ENCODE measurements at regions not wholly inside any gene's neighbourhood (a gene's known extent, or its start where the extent isn't known, plus 50 kb on each side); places are given as distances from the start of the nearest gene placed in this dataset.

DNA sequence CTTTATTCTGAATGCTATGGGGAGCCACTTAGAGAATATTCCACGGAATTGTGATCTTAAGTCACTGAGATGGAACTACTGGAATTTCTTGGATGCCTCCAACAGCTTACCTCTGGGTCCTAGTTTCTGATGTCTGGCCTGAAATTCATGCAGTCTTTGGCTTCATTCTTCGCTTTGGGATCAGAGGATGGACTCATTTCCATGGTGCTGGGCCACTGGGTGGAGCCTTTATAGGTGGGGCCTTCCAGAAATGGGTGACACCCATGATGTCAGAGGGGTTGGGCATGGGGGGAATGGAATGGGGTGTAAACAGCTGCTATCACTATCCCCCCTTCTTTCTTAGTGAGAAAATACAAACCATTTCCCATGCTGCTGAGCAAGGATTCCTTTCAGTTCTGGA, 73.7 kb upstream of the FGGY start:
- dilution Hi-C loops (cut with MboI; ENCODE audit: extremely low pct_ligation_motif_present, low sequenced_read_pairs), result no loop called here
- H3K4me1 ChIP-seq (ENCODE audit: control insufficient read depth, extremely low read depth, insufficient read depth, low read length), result no peaks in the 10 kb centered on the region

DNA sequence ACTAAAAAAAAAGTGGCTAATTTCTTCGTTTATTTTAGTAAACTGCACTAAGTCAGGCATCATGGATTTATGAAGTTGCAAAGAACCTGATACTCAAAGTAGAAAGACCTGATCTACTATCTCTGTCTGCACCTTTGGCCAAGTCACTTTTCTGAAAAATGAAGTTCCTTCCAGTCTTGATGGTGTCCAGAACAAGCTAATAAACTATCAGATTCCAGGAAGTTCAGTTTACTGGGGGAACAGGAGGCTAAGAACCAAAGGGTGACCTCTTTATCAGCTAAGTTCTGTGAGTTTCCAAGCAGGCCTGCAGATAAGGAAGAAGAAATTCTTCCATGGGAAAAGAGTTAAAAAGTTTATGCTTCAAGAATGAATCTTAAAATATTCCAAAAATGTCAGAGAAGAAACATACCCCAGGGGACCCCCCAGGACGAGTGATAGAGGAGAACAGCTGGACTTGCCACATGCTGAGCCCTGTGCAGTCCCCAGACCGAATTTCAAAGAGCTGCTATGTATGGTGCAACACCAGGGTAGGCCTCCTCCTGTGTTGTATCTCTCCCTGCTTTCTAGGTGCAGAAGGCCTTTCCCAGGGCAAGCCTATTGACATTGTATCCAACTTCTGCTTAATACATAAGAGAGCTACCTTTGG, 72.8 kb upstream of the FGGY start:
- no peaks in the 10 kb centered on the region for H3K79me2 ChIP-seq (ENCODE audit: control insufficient read depth, insufficient read depth, low read length)
- H4K20me1 ChIP-seq (ENCODE audit: control insufficient read depth, extremely low read depth, insufficient read depth, low read length), result no peaks in the 10 kb centered on the region
- TF ChIP-seq EZH2 (IDR thresholded peaks at IDR 0.05; ENCODE audit: low read length), result no peak
- TF ChIP-seq, protein P1, sequence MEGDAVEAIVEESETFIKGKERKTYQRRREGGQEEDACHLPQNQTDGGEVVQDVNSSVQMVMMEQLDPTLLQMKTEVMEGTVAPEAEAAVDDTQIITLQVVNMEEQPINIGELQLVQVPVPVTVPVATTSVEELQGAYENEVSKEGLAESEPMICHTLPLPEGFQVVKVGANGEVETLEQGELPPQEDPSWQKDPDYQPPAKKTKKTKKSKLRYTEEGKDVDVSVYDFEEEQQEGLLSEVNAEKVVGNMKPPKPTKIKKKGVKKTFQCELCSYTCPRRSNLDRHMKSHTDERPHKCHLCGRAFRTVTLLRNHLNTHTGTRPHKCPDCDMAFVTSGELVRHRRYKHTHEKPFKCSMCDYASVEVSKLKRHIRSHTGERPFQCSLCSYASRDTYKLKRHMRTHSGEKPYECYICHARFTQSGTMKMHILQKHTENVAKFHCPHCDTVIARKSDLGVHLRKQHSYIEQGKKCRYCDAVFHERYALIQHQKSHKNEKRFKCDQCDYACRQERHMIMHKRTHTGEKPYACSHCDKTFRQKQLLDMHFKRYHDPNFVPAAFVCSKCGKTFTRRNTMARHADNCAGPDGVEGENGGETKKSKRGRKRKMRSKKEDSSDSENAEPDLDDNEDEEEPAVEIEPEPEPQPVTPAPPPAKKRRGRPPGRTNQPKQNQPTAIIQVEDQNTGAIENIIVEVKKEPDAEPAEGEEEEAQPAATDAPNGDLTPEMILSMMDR (optimal IDR thresholded peaks at IDR 0.05 in 1 of 3, IDR thresholded peaks at IDR 0.05 in 1 of 3, conservative IDR thresholded peaks at IDR 0.05 in 1 of 3; ENCODE audit: extremely low read depth in 1 of 3, insufficient read depth in 2 of 3, low read length in 3 of 3), result no peak
- DNase-seq (ENCODE audit: low read depth, low spot score) (no peak), FAIRE-seq (no peak)
- no peak overlapping the region for H3K27ac ChIP-seq (ENCODE audit: control insufficient read depth, insufficient read depth, low read length)
- H3K4me3 ChIP-seq (ENCODE audit: control insufficient read depth in 2 of 3, extremely low read depth in 1 of 3, insufficient read depth in 2 of 3, low read depth in 1 of 3, low read length in 3 of 3), result no peak overlapping the region
- no peaks in the 10 kb centered on the region for H3K27me3 ChIP-seq (ENCODE audit: control insufficient read depth, extremely low read depth, insufficient read depth, low read length)
- no peak overlapping the region for H2AFZ ChIP-seq (ENCODE audit: control insufficient read depth, low read length)
- no peaks in the 10 kb centered on the region for H3K9me1 ChIP-seq (ENCODE audit: control insufficient read depth, extremely low read depth, insufficient read depth, low read length)
- no peak overlapping the region for H3K4me2 ChIP-seq (ENCODE audit: control insufficient read depth, extremely low read depth, insufficient read depth, low read depth, low read length)
- no peaks in the 10 kb centered on the region for H3K9me3 ChIP-seq (ENCODE audit: control insufficient read depth, low read depth, low read length)
- no peaks in the 10 kb centered on the region for H3K4me1 ChIP-seq (ENCODE audit: control insufficient read depth, extremely low read depth, insufficient read depth, low read length)
- H3K9ac ChIP-seq (ENCODE audit: control insufficient read depth, extremely low read depth, insufficient read depth, low read length), result no peak overlapping the region
- no peaks in the 10 kb centered on the region for H3K36me3 ChIP-seq (ENCODE audit: control insufficient read depth in 2 of 2, extremely low read depth in 1 of 2, insufficient read depth in 2 of 2, low read length in 2 of 2)
- dilution Hi-C loops (cut with MboI; ENCODE audit: extremely low pct_ligation_motif_present, low sequenced_read_pairs), result no loop called here

More for the DNA sequence above, 73.7 kb upstream of the FGGY start:
- Histone ChIP-seq H3K27ac (ENCODE audit: control insufficient read depth, insufficient read depth, low read length) (no peak overlapping the region), H3K9ac (ENCODE audit: control insufficient read depth, extremely low read depth, insufficient read depth, low read length) (no peak overlapping the region), H3K79me2 (ENCODE audit: control insufficient read depth, insufficient read depth, low read length) (no peaks in the 10 kb centered on the region), H3K36me3 (ENCODE audit: control insufficient read depth in 2 of 2, extremely low read depth in 1 of 2, insufficient read depth in 2 of 2, low read length in 2 of 2) (no peaks in the 10 kb centered on the region), H4K20me1 (ENCODE audit: control insufficient read depth, extremely low read depth, insufficient read depth, low read length) (no peaks in the 10 kb centered on the region), H3K4me3 (ENCODE audit: control insufficient read depth in 2 of 3, extremely low read depth in 1 of 3, insufficient read depth in 2 of 3, low read depth in 1 of 3, low read length in 3 of 3) (no peak overlapping the region), H3K9me1 (ENCODE audit: control insufficient read depth, extremely low read depth, insufficient read depth, low read length) (no peaks in the 10 kb centered on the region), H3K4me2 (ENCODE audit: control insufficient read depth, extremely low read depth, insufficient read depth, low read depth, low read length) (no peak overlapping the region), H2AFZ (ENCODE audit: control insufficient read depth, low read length) (no peak overlapping the region), H3K27me3 (ENCODE audit: control insufficient read depth, extremely low read depth, insufficient read depth, low read length) (no peaks in the 10 kb centered on the region), H3K9me3 (ENCODE audit: control insufficient read depth, low read depth, low read length) (no peaks in the 10 kb centered on the region)
- TF ChIP-seq, protein P1 (optimal IDR thresholded peaks at IDR 0.05 in 1 of 3, IDR thresholded peaks at IDR 0.05 in 1 of 3, conservative IDR thresholded peaks at IDR 0.05 in 1 of 3; ENCODE audit: extremely low read depth in 1 of 3, insufficient read depth in 2 of 3, low read length in 3 of 3), result no peak
- TF ChIP-seq EZH2 (IDR thresholded peaks at IDR 0.05; ENCODE audit: low read length), result no peak
- FAIRE-seq (no peak), DNase-seq (ENCODE audit: low read depth, low spot score) (no peak)
